GM21367 (cell line): ENCODE measurements at regions not wholly inside any gene's neighbourhood (a gene's known extent, or its start where the extent isn't known, plus 50 kb on each side); places are given as distances from the start of the nearest gene placed in this dataset.

Experiments used
- ATAC-seq: cut with Tn5 transposase; IDR thresholded peaks from one replicate; pipeline ENCODE4 v1.9.1; 2021; ENCODE audit not compliant: unreplicated experiment

- no peak for ATAC-seq
These were observed 1196.6 kb upstream of the CDH18 start for GRCh38 chr5:21184581-21184980.

GRCh38 chr5:21181609-21182125 is 1193.7 kb upstream of the CDH18 start:
- ATAC-seq = no peak

DNA sequence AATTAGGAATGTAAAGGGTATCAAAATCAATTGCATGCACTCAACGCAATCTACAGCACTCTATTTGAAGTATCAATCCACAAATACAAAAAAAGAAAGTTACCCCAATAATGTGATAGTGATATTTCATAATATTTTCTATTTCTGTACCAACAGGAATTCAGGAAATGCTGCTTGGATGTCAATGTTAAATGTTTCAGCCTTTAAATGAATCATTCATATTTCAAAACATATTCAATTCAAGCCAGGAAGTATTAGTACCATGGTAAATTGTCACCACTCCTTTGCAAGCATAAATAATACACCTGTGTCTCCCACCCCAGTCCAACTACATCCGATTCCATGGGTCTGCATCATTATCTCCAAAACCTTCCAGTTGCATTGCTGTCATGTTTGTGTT is 1185.5 kb upstream of the CDH18 start:
- no peak for ATAC-seq

- ATAC-seq = no peak
These were observed 1185.0 kb upstream of the CDH18 start for GRCh38 chr5:21173036-21173435.

- ATAC-seq = no peak
These were observed 1183.0 kb upstream of the CDH18 start for GRCh38 chr5:21171038-21171437.

DNA sequence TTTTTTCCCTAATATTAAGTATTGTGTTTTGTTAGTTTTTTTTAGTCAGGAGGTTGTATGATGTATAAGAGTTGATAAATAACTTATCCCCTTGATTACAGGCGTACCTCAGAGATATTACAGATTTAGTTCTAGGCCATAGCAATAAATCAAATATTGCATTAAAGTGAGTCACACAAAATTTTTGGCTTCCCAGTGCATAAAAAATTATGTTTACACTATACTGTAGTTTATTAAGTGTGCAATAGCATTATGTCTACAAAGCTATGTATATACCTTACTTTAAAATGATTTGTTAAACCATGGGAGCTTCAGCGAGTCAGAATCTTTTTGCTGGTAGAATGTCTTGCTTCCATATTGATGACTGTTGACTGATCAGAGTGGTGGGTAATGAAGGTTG is 1180.6 kb upstream of the CDH18 start:
- no peak for ATAC-seq

DNA sequence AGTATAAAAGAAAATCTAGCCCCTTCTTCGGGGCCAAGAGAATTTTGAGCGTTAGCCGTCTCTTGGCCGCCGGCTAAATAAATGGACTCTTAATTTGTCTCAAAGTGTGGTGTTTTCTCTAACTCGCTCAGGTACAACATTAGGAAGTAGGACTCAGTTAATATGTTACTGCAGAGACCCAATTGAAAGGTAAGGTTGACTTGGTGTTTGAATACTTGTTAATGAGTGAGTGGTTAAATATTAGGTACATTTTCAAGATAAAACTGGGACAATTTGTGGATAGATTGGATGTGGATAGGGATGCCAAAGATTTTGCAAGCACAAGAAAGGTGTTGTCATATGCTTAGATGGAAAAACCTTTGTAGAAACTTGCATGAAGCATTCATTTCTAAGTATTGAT is 1177.3 kb upstream of the CDH18 start:
- no peak for ATAC-seq

DNA sequence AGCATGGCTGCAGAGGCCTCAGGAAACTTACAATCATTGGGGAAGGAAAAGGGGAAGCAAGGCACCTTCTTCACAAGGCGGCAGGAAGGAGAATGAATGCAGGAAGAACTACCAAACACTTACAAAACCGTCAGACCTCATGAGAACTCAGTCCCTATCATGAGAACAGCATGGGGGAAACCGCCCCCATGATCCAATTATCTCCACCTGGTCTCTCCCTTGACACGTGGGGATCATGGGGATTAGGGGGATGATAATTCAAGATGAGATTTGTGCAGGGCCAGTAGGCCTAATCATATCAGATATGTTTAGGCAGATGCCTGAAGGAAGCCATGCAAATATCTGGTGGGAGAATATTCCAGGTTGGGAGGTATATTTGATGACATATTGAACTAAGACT is 1176.4 kb upstream of the CDH18 start:
- no peak for ATAC-seq

- no peak for ATAC-seq
These were observed 1171.6 kb upstream of the CDH18 start for GRCh38 chr5:21159510-21160059.

DNA sequence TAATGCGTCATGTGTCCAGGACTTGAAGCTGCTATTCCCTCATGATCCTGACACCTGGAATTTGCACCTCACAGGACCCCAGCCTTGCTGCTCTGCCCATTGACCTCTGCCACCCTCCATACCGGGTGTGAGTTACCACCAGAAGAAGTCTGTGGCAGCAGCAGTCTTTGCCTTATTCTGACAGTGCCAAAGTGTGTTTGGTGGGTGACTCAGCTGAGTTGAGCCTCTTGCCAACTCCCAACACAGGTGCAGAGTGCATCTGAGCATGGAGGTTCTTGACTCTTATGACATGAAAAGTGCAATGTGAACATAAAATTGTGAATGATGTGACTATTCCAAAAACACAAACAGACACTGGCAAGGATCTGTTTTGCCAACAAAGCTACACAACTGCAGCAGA is 1166.5 kb upstream of the CDH18 start:
- no peak for ATAC-seq

GRCh38 chr5:21152611-21153010 is 1164.6 kb upstream of the CDH18 start:
- ATAC-seq = no peak

DNA sequence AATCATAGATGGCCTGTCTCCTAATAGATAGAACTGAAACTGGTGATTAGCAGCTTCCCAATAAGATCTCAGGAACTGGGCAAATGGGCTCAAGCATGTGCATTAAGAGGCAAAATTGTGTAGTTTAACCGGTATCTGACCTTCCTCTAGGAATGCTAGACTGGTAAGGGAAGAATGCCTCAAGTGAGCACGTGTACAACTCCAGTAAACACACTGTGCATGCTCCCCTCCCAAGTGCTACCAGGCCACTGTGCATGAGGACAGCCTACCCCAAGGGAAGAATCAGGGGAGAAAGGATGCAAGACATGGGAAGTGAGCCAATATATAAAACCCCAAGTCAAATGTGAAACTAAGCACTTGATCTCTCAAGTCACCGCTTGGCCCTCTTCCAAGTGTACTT is 1157.4 kb upstream of the CDH18 start:
- no peak for ATAC-seq

- ATAC-seq = no peak
These were observed 1155.7 kb upstream of the CDH18 start for GRCh38 chr5:21143686-21144085.

DNA sequence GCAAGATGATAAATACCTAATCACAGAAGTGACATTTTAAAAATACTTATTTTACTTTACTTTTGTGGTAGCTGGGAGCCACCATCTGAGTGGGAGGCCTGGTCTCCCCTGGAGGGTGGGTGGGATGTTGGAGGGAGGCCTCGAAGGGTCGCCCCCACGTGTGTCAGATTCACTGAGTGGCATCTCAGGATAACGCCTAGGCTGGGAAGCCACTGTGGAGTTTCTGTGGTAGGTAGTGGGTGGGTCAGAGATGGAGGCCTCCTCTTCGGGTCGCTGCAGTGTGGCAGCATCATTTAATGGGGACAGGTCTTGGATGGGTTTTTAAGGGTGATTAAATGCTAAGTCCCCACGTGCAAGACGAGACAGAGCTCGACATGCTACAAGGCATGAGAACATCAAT is 1154.8 kb upstream of the CDH18 start:
- no peak for ATAC-seq

DNA sequence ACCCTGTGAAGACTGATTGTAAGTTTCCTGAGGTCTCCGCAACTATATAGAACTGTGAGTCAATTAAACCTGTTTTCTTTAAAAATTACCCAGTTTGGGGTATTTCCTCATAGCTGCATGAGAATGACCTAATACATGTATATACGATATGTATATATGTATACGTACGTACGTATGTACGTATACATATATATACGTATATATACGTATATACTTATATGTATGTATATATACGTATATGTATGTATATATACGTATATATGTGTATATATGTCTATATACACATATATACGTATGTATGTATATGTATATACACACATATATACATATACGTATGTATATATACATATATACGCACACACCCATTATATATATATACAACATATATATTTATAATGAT is 1153.0 kb upstream of the CDH18 start:
- no peak for ATAC-seq

- ATAC-seq = no peak
These were observed 1138.2 kb upstream of the CDH18 start for GRCh38 chr5:21126236-21126635.

- ATAC-seq = no peak
These were observed 1137.4 kb upstream of the CDH18 start for GRCh38 chr5:21125238-21125983.

- ATAC-seq = no peak
These were observed 1133.2 kb upstream of the CDH18 start for GRCh38 chr5:21121213-21121612.

DNA sequence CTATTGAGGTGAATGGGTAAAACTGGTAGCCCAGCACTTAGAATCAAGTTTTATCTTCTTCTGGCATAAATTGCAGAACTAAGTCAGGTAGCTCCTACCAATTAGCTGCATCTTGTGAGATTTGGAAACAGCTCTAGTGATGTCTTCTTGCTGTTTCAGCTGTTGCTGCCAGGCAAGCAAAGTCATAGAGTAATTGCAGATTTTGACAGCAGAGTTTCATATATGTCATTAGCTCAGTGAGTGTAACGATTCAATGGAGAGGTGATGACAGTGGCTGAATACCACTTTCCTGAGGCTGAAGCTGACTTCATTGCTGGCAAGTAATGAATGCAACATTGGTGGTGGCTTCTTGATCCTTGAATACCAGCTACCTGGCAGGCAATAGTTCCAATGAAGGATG is 1109.7 kb upstream of the CDH18 start:
- ATAC-seq = no peak

- no peak for ATAC-seq
These were observed 1106.6 kb upstream of the CDH18 start for GRCh38 chr5:21094619-21095018.

GRCh38 chr5:21087766-21088165 is 1099.8 kb upstream of the CDH18 start:
- no peak for ATAC-seq

GRCh38 chr5:21085791-21086190 is 1097.8 kb upstream of the CDH18 start:
- no peak for ATAC-seq

DNA sequence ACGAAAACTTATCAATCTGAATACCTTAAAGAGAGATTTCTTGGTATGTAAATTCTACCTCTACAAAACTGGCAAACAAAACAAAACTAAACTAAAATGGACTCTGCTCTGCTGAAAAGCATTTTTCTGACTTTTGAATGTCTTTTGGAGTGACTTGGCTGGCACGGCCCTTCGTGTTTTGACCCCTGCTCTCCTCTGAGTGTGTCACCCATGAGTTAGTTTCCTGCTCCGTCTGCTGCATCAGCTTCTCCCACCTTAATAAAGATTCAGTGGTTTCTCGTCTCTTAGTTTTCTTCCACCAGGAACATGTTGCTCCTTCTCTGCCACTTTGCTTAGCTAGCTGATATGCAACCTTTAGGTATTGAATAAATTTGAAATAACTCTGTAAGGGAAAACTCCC is 1084.0 kb upstream of the CDH18 start:
- ATAC-seq = no peak
